Lower leg skin (tissue), 3 donors: ENCODE measurements at regions not wholly inside any gene's neighbourhood (a gene's known extent, or its start where the extent isn't known, plus 50 kb on each side); places are given as distances from the start of the nearest gene placed in this dataset.

Source experiments
- POLR2A ChIP-seq, 2 donors: fragments of 450-650 bp; IDR thresholded peaks; one replicate each; pipeline ENCODE4 v1.6.1; 2016 to 2017; ENCODE audit warnings: antibody characterized with exemption in 2 of 2, mild to moderate bottlenecking in 1 of 2, moderate library complexity in 1 of 2
- TF ChIP-seq, protein P1 (sequence below), 3 donors: fragments of 450-650 bp; IDR thresholded peaks; one replicate each; pipeline ENCODE4 v1.5.1; 2016; ENCODE audit warnings: antibody characterized with exemption in 3 of 3, mild to moderate bottlenecking in 3 of 3, moderate library complexity in 2 of 3

DNA sequence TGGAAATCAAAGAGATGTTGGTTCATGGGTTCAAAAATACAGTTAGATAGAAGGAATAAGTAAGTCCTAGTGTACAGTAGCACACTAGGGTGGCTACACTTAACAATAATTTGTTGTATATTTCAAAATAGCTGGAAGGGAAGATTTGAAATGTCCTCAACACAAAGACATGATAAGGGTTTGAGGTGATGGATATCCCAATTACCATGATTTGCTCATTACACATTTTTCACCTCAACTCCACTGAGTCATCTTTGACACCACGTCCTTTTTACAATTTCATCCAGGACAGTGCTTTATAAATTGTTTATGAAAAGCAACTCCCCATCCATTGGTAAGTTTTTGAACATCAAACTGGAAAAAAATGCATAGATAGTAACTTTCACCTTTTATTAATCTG is 208.3 kb downstream of the ZC3H11B start:
- TF ChIP-seq, protein P1, sequence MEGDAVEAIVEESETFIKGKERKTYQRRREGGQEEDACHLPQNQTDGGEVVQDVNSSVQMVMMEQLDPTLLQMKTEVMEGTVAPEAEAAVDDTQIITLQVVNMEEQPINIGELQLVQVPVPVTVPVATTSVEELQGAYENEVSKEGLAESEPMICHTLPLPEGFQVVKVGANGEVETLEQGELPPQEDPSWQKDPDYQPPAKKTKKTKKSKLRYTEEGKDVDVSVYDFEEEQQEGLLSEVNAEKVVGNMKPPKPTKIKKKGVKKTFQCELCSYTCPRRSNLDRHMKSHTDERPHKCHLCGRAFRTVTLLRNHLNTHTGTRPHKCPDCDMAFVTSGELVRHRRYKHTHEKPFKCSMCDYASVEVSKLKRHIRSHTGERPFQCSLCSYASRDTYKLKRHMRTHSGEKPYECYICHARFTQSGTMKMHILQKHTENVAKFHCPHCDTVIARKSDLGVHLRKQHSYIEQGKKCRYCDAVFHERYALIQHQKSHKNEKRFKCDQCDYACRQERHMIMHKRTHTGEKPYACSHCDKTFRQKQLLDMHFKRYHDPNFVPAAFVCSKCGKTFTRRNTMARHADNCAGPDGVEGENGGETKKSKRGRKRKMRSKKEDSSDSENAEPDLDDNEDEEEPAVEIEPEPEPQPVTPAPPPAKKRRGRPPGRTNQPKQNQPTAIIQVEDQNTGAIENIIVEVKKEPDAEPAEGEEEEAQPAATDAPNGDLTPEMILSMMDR (IDR thresholded peaks at IDR 0.05) = no peak
- no peak for TF ChIP-seq POLR2A (IDR thresholded peaks at IDR 0.05)
